ENCODE measurements at regions not wholly inside any gene's neighbourhood (a gene's known extent, or its start where the extent isn't known, plus 50 kb on each side); places are given as distances from the start of the nearest gene placed in this dataset.

GRCh38 chr2:185919155-185919554 is 180.6 kb downstream of the FSIP2 start:
- no peaks in the 10 kb centered on the region for H3F3A ChIP-seq (ENCODE audit: low read depth)
- no peak overlapping the region for H3K4me3 ChIP-seq (ENCODE audit: low read length, poor library complexity, severe bottlenecking)
- TF ChIP-seq CTCF (conservative IDR thresholded peaks at IDR 0.05; ENCODE audit: low read length), result no peak
- TF ChIP-seq EZH2phosphoT487 (IDR thresholded peaks at IDR 0.05; ENCODE audit: borderline replicate concordance), result no peak
- H3K9me3 ChIP-seq (ENCODE audit: insufficient read depth, low read depth, low read length), result no peaks in the 10 kb centered on the region
- H4K20me1 ChIP-seq (ENCODE audit: insufficient read depth, low read length, poor library complexity, severe bottlenecking), result no peaks in the 10 kb centered on the region
- no peak overlapping the region for H3K4me2 ChIP-seq (ENCODE audit: low read depth, low read length, poor library complexity, severe bottlenecking)
- no peaks in the 10 kb centered on the region for H3K27me3 ChIP-seq (ENCODE audit: insufficient read depth, low read length, poor library complexity, severe bottlenecking)
- no peaks in the 10 kb centered on the region for H3K36me3 ChIP-seq (ENCODE audit: insufficient read depth, low read length)
- H3K79me2 ChIP-seq (ENCODE audit: insufficient read depth, low read length), result no peaks in the 10 kb centered on the region
- H3K9me2 ChIP-seq (replicated peaks; ENCODE audit: low read depth, low read length), result no peaks in the 10 kb centered on the region
- H2AFZ ChIP-seq (ENCODE audit: low read length), result no peak overlapping the region
- no peak overlapping the region for H3K9ac ChIP-seq (ENCODE audit: low read depth, low read length, poor library complexity, severe bottlenecking)
- no peaks in the 10 kb centered on the region for H3K4me1 ChIP-seq (ENCODE audit: insufficient read depth, low read length, poor library complexity, severe bottlenecking)

GRCh38 chr2:185921048-185921756 is 182.6 kb downstream of the FSIP2 start:
- Histone ChIP-seq H3K4me3 (ENCODE audit: low read length, poor library complexity, severe bottlenecking) (no peak overlapping the region), H3K27me3 (ENCODE audit: insufficient read depth, low read length, poor library complexity, severe bottlenecking) (no peaks in the 10 kb centered on the region), H3K4me2 (ENCODE audit: low read depth, low read length, poor library complexity, severe bottlenecking) (no peak overlapping the region), H3F3A (ENCODE audit: low read depth) (no peaks in the 10 kb centered on the region), H3K4me1 (ENCODE audit: insufficient read depth, low read length, poor library complexity, severe bottlenecking) (no peaks in the 10 kb centered on the region), H2AFZ (ENCODE audit: low read length) (no peak overlapping the region), H3K9ac (ENCODE audit: low read depth, low read length, poor library complexity, severe bottlenecking) (no peak overlapping the region), H3K36me3 (ENCODE audit: insufficient read depth, low read length) (no peaks in the 10 kb centered on the region), H3K9me2 (replicated peaks; ENCODE audit: low read depth, low read length) (no peaks in the 10 kb centered on the region), H3K79me2 (ENCODE audit: insufficient read depth, low read length) (no peaks in the 10 kb centered on the region), H4K20me1 (ENCODE audit: insufficient read depth, low read length, poor library complexity, severe bottlenecking) (no peaks in the 10 kb centered on the region), H3K9me3 (ENCODE audit: insufficient read depth, low read depth, low read length) (no peaks in the 10 kb centered on the region)
- TF ChIP-seq EZH2phosphoT487 (IDR thresholded peaks at IDR 0.05; ENCODE audit: borderline replicate concordance), result no peak
- no peak for TF ChIP-seq CTCF (conservative IDR thresholded peaks at IDR 0.05; ENCODE audit: low read length)

- H3K4me2 ChIP-seq (ENCODE audit: low read depth, low read length, poor library complexity, severe bottlenecking), result no peak overlapping the region
- TF ChIP-seq EZH2phosphoT487 (IDR thresholded peaks at IDR 0.05; ENCODE audit: borderline replicate concordance) (no peak), CTCF (conservative IDR thresholded peaks at IDR 0.05; ENCODE audit: low read length) (no peak)
These were observed 195.6 kb downstream of the FSIP2 start for GRCh38 chr2:185934232-185934631.

More at GRCh38 chr2:185934232-185934631, 195.6 kb downstream of the FSIP2 start:
- no peak overlapping the region for H3K4me3 ChIP-seq (ENCODE audit: low read length, poor library complexity, severe bottlenecking)
- no peaks in the 10 kb centered on the region for H3K36me3 ChIP-seq (ENCODE audit: insufficient read depth, low read length)
- no peak overlapping the region for H2AFZ ChIP-seq (ENCODE audit: low read length)
- H3K9me2 ChIP-seq (replicated peaks; ENCODE audit: low read depth, low read length), result no peaks in the 10 kb centered on the region
- H3K9ac ChIP-seq (ENCODE audit: low read depth, low read length, poor library complexity, severe bottlenecking), result no peak overlapping the region
- H4K20me1 ChIP-seq (ENCODE audit: insufficient read depth, low read length, poor library complexity, severe bottlenecking), result no peaks in the 10 kb centered on the region
- H3K27me3 ChIP-seq (ENCODE audit: insufficient read depth, low read length, poor library complexity, severe bottlenecking), result no peaks in the 10 kb centered on the region
- no peaks in the 10 kb centered on the region for H3K79me2 ChIP-seq (ENCODE audit: insufficient read depth, low read length)
- no peaks in the 10 kb centered on the region for H3K4me1 ChIP-seq (ENCODE audit: insufficient read depth, low read length, poor library complexity, severe bottlenecking)
- H3F3A ChIP-seq (ENCODE audit: low read depth), result no peaks in the 10 kb centered on the region
- no peaks in the 10 kb centered on the region for H3K9me3 ChIP-seq (ENCODE audit: insufficient read depth, low read depth, low read length)

All from Loucy (cell line).